ENCODE measurements at regions not wholly inside any gene's neighbourhood (a gene's known extent, or its start where the extent isn't known, plus 50 kb on each side); places are given as distances from the start of the nearest gene placed in this dataset.

DNA sequence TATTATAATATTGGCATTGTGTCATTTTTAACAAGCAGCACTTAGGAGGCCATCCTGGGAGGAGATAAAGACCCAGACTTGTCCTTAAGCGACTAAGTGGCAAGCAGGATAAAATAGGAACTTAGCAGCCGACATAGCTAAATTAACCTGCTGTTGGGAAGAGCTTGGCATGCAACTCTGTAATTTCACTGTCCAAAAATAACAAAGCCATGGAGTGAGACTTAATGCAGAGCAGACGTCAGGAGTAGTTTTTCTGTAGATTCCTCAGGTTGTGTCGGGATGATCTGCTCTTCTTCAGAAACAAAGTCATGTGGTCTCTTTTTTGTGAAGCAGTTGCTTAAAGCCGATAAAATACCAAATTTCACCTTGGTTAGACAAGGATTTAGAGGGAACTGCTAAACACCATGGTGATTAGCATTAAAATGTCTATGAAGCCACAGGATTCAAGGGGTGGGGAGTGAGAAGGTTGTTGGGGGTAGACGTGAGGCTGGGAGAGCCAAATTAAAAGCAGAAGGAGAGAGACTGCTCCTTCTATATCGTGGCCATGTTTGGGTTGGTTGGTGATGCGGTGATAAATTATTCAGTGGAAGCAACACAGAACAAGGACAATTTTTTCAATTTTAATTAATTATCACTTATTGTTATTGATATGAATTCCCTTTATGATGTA, 303.0 kb downstream of the CSNK1G3 start:
- H3K9me3 Mint-ChIP-seq: no peaks in the 10 kb centered on the region
- no peaks in the 10 kb centered on the region for H3K4me1 Mint-ChIP-seq
- H3K27ac Mint-ChIP-seq: no peak overlapping the region
- H3K27me3 Mint-ChIP-seq: no peaks in the 10 kb centered on the region
- no peaks in the 10 kb centered on the region for H3K36me3 Mint-ChIP-seq
- no peak overlapping the region for H3K4me3 Mint-ChIP-seq

DNA sequence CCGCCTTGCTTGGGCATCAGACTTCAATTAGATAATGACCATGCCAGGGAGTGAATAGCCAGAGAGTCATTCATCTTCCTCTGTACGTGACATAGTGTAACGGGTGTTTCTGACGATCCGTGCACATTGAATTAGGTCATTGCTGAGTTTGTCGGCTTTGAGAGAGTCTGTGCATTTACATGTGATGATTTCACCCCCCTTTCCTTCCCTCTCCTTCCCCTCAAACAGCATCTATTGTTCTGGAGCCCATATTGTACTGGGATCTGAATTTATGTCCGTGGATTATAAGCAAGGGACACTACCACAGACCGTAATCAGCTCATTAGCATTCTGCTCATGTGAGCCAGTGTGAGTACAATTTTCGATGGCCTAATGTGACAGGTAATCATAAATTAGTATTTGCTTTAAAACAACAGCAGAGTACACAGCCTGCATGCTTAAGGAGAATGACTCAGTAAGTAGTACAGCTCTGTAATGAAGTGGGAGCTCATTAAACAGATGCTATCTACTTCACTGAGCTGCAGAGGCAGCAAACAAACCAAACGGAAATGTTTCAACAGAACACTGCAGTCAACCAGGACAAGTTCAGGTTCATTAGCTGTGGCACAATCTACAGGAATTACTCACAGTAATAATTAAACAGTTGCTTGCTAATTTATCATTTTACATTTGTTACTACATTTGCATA, 302.1 kb downstream of the CSNK1G3 start:
- H3K27me3 Mint-ChIP-seq: no peaks in the 10 kb centered on the region
- no peak overlapping the region for H3K4me3 Mint-ChIP-seq
- no peaks in the 10 kb centered on the region for H3K4me1 Mint-ChIP-seq
- no peaks in the 10 kb centered on the region for H3K36me3 Mint-ChIP-seq
- H3K27ac Mint-ChIP-seq: no peak overlapping the region
- H3K9me3 Mint-ChIP-seq: no peaks in the 10 kb centered on the region

DNA sequence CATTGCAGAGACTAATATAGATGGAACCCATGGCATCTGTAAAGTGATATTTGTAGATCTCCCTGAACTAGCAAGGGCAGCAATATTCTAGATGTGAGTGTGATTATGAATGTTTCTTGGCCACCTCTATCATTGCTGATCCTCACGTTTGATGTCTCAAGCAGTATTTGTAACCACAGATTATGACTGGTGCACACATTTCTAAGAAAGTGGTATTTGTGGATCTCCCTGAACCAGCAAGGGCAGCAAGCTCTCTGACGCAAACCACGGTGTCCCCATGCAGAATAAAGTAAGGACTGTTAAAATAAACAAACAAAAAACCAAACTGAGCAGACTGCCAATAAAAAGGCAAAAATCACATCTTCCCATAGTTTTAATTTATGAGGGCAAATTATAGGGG, 301.3 kb downstream of the CSNK1G3 start:
- H3K4me1 Mint-ChIP-seq: no peaks in the 10 kb centered on the region
- no peaks in the 10 kb centered on the region for H3K9me3 Mint-ChIP-seq
- H3K27ac Mint-ChIP-seq: no peak overlapping the region
- no peaks in the 10 kb centered on the region for H3K27me3 Mint-ChIP-seq
- H3K36me3 Mint-ChIP-seq: no peaks in the 10 kb centered on the region
- H3K4me3 Mint-ChIP-seq: no peak overlapping the region

DNA sequence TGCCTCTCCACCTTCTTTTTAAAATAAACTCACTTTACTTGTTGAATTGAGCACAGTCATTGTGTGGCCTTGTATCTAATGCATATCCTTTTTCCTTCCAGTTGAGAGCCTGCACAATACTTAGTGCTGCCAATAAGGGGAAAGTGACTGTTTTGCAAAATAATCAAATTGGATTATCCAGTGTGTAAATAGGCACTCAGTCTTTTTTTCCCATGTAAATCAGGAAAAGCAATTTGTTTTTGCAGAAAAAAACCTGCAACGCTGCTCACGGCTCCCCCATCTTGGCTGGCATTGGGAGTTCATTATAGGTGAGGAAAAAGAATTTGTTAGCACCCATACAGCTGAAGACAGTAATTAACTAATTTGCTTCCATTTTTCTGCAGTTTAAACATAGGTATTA, 299.9 kb downstream of the CSNK1G3 start:
- Mint-ChIP-seq H3K27ac (no peak overlapping the region), H3K4me1 (no peaks in the 10 kb centered on the region), H3K36me3 (no peaks in the 10 kb centered on the region)

DNA sequence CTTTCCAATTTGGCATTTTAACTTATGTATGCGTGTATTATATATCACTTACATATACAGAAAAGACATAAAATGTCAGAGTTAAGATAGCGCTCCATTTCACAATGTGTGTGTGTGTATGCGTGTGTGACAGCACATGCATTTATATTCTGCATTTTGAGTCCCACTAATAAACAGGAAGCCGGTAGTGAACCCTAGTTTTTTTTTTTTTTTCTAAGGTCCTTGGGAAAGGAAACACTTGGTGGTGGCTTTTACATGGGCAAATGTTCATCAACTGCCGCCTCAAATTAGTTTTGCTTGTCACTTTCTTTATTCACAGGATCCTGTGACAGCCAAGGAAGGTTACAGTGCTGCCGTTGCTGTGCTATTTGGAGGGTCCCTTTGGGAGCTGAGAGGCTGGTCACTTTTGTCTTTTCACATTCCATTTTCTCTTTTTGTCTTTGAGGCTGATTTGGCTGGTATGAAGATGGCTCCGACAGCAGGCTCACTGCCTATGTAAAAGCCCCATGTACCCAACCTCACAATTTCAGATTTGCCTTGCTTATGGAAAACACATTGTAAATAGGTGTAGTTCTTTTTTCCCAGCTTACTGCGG, 298.9 kb downstream of the CSNK1G3 start:
- Mint-ChIP-seq H3K27me3 (no peaks in the 10 kb centered on the region), H3K4me3 (no peak overlapping the region), H3K36me3 (no peaks in the 10 kb centered on the region), H3K9me3 (no peaks in the 10 kb centered on the region), H3K4me1 (no peaks in the 10 kb centered on the region), H3K27ac (no peak overlapping the region)

More for the DNA sequence above, 299.9 kb downstream of the CSNK1G3 start:
- Mint-ChIP-seq H3K4me3 (no peak overlapping the region), H3K27me3 (no peaks in the 10 kb centered on the region), H3K9me3 (no peaks in the 10 kb centered on the region)

DNA sequence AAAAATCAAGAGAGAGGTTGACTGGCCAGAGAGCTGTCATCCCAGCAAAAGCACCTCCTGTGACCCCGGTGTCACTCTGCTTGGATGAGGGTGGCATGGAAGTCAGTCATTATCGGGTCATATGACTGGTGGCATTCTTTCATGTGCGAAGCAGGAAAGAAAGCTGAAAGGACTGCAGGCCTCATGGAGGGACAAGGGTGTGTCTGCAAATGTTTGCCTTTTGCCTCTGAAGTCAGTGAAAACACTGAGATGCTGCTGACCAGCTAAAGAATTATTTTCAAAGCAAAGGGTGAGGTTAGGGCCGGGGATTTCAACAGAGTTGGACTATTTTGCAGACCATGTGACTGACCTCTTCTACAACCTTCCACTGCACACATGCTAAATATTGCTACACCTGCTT, 298.3 kb downstream of the CSNK1G3 start:
- Mint-ChIP-seq H3K36me3 (no peaks in the 10 kb centered on the region), H3K4me1 (no peaks in the 10 kb centered on the region), H3K27me3 (no peaks in the 10 kb centered on the region), H3K9me3 (no peaks in the 10 kb centered on the region), H3K4me3 (no peak overlapping the region), H3K27ac (no peak overlapping the region)

DNA sequence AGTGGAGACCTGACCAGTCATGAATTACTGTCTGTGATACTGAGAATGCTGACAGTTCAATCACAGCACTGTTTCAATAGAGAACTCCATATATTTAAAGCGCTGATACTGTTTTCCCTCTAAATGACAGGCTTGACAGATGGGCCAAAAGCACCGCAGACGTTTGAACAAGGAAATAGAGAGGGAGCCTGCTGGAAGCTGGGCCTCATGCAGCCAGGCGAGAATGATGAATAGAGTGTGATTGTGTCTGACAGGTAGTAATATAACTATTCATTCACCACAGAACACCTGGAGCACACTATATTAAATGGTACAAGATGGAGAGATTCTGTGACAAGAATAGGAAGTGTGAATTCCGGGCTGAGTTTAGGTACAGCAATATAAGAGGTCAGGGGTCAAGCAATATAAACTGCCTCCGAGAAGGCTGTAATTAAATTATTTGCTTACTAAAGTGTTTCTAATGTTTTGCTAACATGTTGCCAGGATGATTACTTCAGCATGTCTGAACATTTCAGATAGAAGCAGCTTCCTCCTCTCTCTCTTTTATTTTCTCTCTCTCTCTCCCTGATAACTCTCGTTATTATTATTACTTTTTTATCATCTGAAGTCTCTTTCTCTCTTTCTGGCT, 297.7 kb downstream of the CSNK1G3 start:
- Mint-ChIP-seq H3K27me3 (no peaks in the 10 kb centered on the region), H3K27ac (no peak overlapping the region), H3K9me3 (no peaks in the 10 kb centered on the region), H3K4me3 (no peak overlapping the region), H3K4me1 (no peaks in the 10 kb centered on the region), H3K36me3 (no peaks in the 10 kb centered on the region)

DNA sequence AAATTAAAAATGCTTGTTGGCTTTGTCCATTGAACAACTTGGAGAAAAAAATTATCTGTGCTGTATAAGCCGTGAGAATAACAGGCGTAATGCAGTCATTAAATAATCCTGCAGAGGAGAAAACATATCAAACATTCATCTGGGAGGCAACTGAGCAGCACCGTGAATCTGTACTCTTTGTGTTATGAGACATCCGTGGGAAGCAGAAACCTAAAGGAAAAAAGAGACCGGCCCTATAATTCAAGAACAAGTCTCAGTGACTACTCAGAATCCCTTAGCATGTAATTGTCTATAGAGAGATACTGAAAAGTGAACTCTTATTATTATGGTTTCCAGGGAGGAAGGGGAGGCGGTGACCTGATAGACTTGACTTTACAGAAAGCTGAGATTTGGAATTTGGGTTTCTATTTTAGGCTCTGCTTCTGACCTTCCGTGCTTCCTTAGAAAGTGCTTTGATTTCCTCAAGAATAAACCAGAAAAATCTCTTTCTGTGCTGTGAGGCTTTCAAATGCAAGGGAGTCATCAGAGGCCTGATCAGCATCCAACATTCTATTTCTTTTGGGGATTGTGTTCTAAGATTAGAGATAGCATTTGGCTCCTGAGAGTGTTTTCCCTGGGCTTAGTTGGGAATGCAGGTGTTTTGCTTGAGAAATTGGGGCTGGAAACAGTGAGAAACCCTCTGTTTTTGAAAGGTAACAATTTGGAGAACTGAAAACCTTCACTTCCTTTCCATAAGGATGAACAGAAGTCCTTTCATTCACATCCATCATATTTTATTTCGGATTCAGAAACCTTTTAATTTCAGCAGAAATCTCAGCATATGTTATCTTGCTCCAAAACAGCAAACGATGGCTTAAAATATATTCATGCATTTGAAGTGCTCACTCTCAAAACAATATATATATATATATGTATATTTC, 296.7 kb downstream of the CSNK1G3 start:
- no peaks in the 10 kb centered on the region for H3K36me3 Mint-ChIP-seq
- H3K9me3 Mint-ChIP-seq: no peaks in the 10 kb centered on the region
- H3K27ac Mint-ChIP-seq: no peak overlapping the region
- no peak overlapping the region for H3K4me3 Mint-ChIP-seq
- H3K4me1 Mint-ChIP-seq: no peaks in the 10 kb centered on the region
- no peaks in the 10 kb centered on the region for H3K27me3 Mint-ChIP-seq

DNA sequence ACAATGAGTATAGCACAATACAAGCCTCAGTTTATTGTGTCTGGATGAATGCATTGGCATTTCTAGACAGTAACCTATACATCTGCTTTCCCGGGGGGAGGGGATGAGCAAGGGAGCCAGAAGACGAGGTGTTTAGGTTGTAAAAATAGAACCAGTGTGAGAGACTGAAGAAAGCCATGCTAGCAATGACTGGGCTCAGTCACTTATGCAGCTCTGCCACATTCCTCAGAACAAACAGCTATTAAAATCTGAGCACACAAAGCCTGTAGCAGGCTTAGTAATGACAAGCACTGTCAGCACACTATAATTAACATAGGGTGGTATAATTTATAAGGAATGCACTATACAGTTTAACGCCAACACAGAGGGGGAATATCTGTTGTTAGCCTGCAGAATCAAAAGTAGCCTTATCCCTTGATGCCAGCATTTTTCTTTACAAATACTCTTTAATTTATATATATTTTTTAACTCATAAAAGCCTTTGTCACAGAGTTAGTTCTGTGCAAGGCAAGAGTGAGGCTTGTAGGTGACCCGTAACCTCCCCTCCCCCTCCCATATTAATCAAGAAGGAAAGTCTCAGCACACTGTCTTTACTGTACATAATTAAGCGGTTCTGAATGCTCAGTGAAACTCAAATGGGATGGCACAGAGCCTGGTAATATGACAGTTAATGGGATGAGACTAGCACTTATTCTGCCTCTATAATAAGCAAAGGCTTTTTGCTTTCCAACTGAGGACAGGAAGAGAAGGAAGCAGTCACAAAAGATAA, 295.4 kb downstream of the CSNK1G3 start:
- Mint-ChIP-seq H3K36me3 (no peaks in the 10 kb centered on the region), H3K9me3 (no peaks in the 10 kb centered on the region), H3K4me1 (no peaks in the 10 kb centered on the region), H3K27ac (no peak overlapping the region), H3K27me3 (no peaks in the 10 kb centered on the region), H3K4me3 (no peak overlapping the region)

DNA sequence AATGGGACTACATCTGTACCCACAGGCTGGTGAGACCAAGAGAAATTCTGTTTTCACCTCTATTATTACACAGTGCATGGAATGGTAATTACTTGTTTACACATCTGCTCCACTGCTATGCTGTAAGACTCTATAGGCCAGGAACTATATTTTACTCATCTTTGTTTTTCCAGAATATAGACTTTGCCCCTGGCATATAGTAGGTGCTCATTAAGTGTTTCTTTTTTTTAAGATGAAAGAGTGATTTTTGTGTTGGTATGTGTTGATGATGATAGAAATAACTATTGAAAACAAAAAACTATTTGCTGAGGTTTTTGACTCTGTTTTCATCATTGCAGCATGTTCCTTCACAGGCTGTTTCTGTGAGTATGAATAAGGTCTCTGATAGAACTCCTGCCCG, 294.7 kb downstream of the CSNK1G3 start:
- Mint-ChIP-seq H3K27me3 (no peaks in the 10 kb centered on the region), H3K4me1 (no peaks in the 10 kb centered on the region), H3K9me3 (no peaks in the 10 kb centered on the region), H3K27ac (no peak overlapping the region), H3K4me3 (no peak overlapping the region), H3K36me3 (no peaks in the 10 kb centered on the region)

DNA sequence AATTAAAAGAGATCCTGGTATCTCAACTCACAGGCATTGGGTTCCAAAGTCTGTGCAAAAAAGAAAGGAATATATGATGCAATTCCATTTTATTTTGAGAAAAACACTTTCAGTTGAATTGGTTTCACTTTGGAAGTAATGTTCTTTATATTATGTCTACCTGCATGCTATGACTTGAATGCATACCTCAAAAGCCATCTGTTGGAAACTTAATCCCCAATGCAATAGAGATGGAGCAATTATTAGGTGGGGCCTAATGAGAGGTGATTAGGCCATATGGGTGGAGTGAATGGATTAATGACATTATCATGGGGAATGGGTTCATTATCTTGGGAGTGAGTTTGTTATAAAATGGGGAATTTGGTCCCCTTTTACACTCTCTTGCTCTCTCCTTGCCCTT, 293.3 kb downstream of the CSNK1G3 start:
- H3K9me3 Mint-ChIP-seq: no peaks in the 10 kb centered on the region
- H3K36me3 Mint-ChIP-seq: no peaks in the 10 kb centered on the region
- H3K4me3 Mint-ChIP-seq: no peak overlapping the region
- H3K4me1 Mint-ChIP-seq: no peaks in the 10 kb centered on the region
- H3K27me3 Mint-ChIP-seq: no peaks in the 10 kb centered on the region
- no peak overlapping the region for H3K27ac Mint-ChIP-seq

DNA sequence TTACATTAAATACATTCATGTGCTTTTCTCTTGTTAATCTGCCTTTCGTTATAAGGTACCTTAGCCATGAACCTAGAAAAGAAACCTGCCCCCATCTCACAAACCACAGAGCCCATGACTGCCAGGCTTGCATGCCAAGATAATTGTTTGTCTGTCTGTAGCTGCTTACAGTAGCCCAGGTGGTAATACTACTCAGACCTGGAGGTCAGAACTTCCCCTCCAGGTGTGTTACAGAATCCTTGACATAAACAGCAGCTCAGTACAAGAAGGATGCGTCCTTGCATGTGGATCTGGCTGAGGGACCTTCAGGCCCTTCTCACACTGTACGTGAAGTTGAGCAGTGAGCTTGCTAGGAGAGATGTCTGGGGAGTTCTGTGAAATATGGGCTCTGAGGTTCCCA, 291.4 kb downstream of the CSNK1G3 start:
- H3K4me3 Mint-ChIP-seq: no peak overlapping the region
- no peaks in the 10 kb centered on the region for H3K4me1 Mint-ChIP-seq
- no peaks in the 10 kb centered on the region for H3K27me3 Mint-ChIP-seq
- H3K36me3 Mint-ChIP-seq: no peaks in the 10 kb centered on the region
- H3K9me3 Mint-ChIP-seq: no peaks in the 10 kb centered on the region
- H3K27ac Mint-ChIP-seq: no peak overlapping the region

DNA sequence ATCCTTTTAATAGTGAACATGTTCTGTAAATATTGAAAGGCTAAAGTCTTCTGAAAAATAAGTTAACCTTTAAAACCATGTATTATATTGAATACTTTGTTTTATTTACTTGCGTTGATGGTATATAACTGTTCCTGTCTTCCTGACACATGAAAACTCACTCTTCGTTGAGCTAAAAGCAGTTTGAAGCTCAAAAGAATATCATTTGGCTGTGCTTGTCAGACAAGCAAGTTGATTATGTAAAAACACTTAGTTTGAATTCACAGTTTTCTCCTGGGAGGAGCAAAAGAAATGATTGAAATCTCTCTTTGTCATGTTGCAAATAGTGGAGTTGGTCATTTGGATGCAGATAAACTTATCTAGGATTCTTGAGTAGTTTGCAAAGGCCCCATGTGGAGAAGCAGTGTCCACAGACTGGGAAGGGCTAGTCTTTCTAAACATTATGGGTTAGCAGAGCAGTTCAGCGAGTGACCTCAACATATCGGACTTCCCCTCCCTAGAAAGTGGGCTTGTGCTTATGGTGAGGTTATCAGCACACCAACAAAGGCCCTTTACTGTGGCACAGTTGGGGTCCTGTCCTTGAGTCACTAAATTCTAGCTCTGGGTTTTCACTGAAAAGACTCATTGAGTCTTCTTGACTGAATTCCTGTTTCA, 290.4 kb downstream of the CSNK1G3 start:
- Mint-ChIP-seq H3K9me3 (no peaks in the 10 kb centered on the region), H3K36me3 (no peaks in the 10 kb centered on the region), H3K4me1 (no peaks in the 10 kb centered on the region), H3K27me3 (no peaks in the 10 kb centered on the region), H3K27ac (no peak overlapping the region), H3K4me3 (no peak overlapping the region)

DNA sequence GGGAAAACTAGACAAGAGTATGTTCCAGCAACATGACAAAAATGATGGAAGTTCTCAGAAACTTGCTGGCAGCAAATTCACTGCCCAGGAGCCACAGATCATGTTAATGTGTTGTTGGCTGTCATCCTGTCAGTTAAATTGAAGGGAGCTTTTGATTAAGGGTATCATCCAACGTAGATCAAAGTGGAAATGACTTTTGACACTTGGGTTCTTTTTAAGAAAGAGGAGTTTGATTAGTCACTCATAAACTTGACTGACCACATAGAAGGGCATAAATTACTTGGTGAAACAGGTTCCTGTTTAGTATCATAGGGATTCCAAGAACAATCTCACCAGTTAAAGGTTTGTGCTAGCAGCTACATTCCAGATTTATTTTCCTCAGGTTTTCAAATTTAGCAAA, 288.7 kb downstream of the CSNK1G3 start:
- Mint-ChIP-seq H3K36me3 (no peaks in the 10 kb centered on the region), H3K27me3 (no peaks in the 10 kb centered on the region), H3K9me3 (peaks cover 7% of the 10 kb centered on the region), H3K4me3 (no peak overlapping the region), H3K4me1 (no peaks in the 10 kb centered on the region), H3K27ac (no peak overlapping the region)

All from activated naive CD4-positive, alpha-beta T cell treated with anti-CD3 and anti-CD28 coated beads, Interleukin-2, amount 50 U/mL, for 24 hours (primary cell).